ENCODE measurements at regions not wholly inside any gene's neighbourhood (a gene's known extent, or its start where the extent isn't known, plus 50 kb on each side); places are given as distances from the start of the nearest gene placed in this dataset.

DNA sequence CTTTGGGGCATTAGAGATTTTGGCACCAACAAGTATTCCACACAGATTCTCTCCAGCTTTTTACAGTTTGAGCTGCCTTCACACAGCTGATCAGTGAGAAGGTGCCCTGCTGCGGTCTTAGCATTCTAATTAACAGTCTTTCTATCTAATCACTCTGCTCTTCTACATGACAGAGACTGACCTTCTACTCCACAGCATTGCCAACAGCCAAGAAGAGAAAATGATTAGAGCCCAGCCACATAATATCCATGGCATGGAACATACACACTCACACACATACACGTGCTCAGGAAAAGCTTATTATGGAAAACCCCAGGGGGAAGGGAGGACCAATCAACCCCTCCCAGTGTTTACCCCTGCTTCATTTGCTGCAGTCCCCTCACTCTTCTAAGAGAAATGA lies 76.1 kb upstream of the PPP2R3A start:
- no peak for TF ChIP-seq ZKSCAN3 (CRISPR knock-in tag; IDR thresholded peaks at IDR 0.05)
- TF ChIP-seq, protein P1, sequence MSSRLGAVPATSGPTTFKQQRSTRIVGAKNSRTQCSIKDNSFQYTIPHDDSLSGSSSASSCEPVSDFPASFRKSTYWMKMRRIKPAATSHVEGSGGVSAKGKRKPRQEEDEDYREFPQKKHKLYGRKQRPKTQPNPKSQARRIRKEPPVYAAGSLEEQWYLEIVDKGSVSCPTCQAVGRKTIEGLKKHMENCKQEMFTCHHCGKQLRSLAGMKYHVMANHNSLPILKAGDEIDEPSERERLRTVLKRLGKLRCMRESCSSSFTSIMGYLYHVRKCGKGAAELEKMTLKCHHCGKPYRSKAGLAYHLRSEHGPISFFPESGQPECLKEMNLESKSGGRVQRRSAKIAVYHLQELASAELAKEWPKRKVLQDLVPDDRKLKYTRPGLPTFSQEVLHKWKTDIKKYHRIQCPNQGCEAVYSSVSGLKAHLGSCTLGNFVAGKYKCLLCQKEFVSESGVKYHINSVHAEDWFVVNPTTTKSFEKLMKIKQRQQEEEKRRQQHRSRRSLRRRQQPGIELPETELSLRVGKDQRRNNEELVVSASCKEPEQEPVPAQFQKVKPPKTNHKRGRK (tag; IDR thresholded peaks at IDR 0.05): no peak
- no peak for TF ChIP-seq ETS2 (tag; IDR thresholded peaks at IDR 0.05; ENCODE audit: borderline replicate concordance, poor library complexity, severe bottlenecking)
- TF ChIP-seq, protein P2, sequence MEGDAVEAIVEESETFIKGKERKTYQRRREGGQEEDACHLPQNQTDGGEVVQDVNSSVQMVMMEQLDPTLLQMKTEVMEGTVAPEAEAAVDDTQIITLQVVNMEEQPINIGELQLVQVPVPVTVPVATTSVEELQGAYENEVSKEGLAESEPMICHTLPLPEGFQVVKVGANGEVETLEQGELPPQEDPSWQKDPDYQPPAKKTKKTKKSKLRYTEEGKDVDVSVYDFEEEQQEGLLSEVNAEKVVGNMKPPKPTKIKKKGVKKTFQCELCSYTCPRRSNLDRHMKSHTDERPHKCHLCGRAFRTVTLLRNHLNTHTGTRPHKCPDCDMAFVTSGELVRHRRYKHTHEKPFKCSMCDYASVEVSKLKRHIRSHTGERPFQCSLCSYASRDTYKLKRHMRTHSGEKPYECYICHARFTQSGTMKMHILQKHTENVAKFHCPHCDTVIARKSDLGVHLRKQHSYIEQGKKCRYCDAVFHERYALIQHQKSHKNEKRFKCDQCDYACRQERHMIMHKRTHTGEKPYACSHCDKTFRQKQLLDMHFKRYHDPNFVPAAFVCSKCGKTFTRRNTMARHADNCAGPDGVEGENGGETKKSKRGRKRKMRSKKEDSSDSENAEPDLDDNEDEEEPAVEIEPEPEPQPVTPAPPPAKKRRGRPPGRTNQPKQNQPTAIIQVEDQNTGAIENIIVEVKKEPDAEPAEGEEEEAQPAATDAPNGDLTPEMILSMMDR (IDR thresholded peaks at IDR 0.05 in 2 of 3, conservative IDR thresholded peaks at IDR 0.05 in 1 of 3; ENCODE audit: insufficient read depth in 2 of 3, low read depth in 1 of 3, low read length in 3 of 3): no peak
- no peak for TF ChIP-seq REST (IDR thresholded peaks at IDR 0.05; ENCODE audit: borderline replicate concordance)
- TF ChIP-seq REST (CRISPR knock-in tag; IDR thresholded peaks at IDR 0.05; ENCODE audit: low read depth): no peak
- no peak for TF ChIP-seq MCM3 (IDR thresholded peaks at IDR 0.05)
- no peak for TF ChIP-seq ZBTB1 (CRISPR knock-in tag; IDR thresholded peaks at IDR 0.05; ENCODE audit: borderline replicate concordance, low read depth)
- TF ChIP-seq, protein P3, sequence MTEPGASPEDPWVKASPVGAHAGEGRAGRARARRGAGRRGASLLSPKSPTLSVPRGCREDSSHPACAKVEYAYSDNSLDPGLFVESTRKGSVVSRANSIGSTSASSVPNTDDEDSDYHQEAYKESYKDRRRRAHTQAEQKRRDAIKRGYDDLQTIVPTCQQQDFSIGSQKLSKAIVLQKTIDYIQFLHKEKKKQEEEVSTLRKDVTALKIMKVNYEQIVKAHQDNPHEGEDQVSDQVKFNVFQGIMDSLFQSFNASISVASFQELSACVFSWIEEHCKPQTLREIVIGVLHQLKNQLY (CRISPR knock-in tag; conservative IDR thresholded peaks at IDR 0.05): no peak
- TF ChIP-seq GABPA (tag; conservative IDR thresholded peaks at IDR 0.05; ENCODE audit: low read depth): no peak
- no peak for TF ChIP-seq EHMT2 (IDR thresholded peaks at IDR 0.05)
- TF ChIP-seq MAFK (IDR thresholded peaks at IDR 0.05; ENCODE audit: low read length): no peak
- TF ChIP-seq ZNF282 (CRISPR knock-in tag; IDR thresholded peaks at IDR 0.05): no peak
- no peak for TF ChIP-seq YY1 (IDR thresholded peaks at IDR 0.05; ENCODE audit: borderline replicate concordance in 1 of 3, control insufficient read depth in 1 of 3, extremely low read depth in 1 of 3, insufficient read depth in 3 of 3, insufficient read length in 1 of 3, insufficient replicate concordance in 2 of 3, low read depth in 1 of 3, low read length in 2 of 3)
- no peak for TF ChIP-seq HINFP (tag; conservative IDR thresholded peaks at IDR 0.05; ENCODE audit: low read depth)

Measured in K562 (cell line).